HUDEP-2 (cell line): ENCODE measurements at regions not wholly inside any gene's neighbourhood (a gene's known extent, or its start where the extent isn't known, plus 50 kb on each side); places are given as distances from the start of the nearest gene placed in this dataset.

ENCODE experiments used
- DNase-seq, 76 experiments: peaks; one replicate each; lab custom pipeline; 2025; ENCODE audit not compliant: unreplicated experiment in 76 of 76; lab: John Stamatoyannopoulos, UW

DNA sequence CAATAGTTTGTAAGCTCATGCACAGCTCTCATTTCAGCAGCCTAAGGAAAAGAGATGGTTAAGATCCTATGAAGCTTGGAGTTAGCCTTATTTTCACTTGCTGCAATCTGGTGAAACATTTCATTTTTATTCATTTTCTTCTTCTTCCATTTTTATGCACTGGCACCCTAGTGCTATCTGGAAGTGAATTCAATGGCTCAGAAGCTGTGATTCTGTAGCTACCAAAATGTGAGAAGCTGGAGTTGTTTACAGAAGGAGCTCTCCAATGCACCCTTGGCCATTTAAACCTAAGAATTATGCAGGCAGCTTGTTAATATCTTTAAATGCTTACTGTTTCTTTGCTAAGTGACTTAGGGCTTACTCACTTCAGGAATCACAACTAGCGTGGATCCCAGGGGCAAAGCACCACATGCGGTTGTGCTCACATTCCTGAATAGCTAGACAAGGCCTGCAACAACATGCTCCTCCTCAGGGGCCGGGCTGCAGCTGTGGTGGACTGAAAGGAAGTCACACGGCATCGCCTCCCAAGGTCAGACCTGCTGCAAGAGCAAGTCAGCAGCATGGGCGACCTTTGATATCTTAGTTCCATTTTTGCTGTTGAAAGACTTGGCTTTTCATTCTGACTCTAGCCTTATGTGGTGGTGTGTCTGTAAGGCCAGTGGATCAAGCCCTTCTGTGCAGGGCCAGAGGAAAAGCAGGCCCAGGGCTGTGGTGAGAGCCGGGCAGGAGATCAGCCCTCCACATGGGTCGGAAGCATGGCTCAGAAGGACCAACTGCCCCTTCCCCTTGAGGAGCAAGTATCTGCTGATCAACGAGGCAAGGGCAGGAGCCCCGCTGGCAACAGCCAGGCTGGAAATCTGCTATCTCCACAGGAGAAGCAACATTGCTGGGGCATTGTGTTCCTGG, 91.9 kb upstream of the MBL2 start:
- no peak for DNase-seq

DNA sequence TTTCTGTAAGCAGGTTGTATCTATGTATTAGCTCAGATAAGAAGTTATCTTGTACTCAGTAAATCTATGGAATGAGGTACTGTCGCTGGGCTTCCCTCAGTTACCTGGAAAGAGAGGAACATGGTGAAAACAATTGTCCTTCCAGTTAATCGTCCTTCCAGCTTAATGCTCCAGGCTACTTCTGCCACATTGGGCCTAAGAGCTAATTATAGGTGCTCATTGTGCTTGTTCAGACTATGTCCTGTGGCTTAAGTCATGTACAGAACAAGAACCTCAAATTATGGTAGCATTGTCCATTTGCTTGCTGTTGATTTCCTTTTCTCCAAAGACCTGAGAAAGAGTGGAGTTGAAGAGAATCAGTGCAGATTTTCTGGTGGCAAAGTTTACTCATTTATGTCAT, 86.1 kb upstream of the MBL2 start:
- DNase-seq, result no peak

DNA sequence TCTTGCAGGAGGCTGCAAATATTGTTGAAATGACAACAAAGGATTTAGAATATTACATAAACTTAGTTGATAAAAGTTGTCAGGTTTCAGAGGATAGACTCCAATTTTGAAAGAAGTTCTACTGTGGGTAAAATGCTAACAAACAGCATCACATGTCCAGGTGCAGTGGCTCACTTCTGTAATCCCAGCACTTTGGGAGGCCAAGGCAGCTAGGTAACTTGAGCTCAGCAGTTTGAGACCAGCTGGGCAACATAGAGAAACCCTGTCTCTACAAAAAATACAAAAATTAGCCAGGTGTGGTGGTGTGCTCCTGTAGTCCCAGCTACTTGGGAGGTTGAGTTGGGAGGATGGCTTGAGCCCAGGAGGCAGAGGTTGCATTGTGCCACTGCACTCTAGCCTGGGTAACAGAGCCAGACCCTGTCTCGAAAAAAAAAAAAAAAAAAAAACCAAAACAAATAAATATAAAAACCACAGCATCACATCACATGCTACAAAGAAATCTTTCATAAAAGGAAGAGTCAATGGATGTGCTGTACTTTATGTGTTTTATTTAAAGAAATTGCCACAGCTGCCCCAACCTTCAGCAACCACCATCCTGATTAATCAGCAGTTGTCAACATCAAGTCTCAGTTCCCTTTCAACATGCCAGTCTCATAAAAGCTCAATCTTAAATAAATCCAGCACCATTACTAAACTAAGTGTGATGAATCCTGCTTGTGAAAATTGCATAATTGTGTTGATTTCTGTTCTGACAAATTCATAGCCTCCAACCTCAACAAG, 83.2 kb upstream of the MBL2 start:
- no peak for DNase-seq

DNA sequence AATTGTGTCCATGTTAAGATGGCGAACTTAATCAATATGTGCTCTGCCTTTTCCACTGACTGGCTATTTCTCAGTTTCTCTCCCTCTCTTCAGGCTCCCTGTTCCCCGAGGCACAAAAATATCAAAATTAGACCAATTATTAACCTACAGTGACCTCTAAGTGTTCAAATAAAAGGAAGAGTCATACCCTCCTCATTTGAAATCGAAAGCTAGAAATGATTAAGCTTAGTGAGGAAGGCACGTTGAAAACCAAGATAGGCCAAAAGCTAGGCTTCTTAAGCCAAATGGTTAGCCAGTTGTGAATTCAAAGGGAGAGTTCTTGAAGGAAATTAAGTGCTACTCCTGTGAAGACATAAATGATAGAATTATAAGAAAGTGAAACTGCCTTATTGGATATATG, 81.1 kb upstream of the MBL2 start:
- no peak for DNase-seq

DNA sequence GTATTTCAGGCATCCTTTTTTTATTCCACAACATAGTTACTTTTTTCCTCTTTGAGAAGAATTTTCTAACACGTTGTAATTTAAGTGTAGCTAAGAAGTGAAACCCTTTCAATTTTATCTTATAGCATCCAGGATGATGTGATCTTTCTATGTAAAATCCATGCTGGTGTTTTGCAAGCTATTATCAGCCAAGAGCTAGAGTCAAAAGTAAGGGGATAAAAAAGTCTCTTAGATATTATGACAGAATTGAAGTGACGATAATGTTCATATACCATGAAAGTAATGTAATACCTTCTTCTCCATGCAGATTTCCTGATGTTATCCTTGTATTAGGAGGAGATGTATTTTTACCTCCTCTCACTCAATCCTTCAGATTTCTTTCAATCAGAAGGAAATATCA, 64.2 kb upstream of the MBL2 start:
- DNase-seq, result no peak
